MCF 10A (cell line): ENCODE measurements at regions not wholly inside any gene's neighbourhood (a gene's known extent, or its start where the extent isn't known, plus 50 kb on each side); places are given as distances from the start of the nearest gene placed in this dataset.

Experiments
- BruUV-seq: library from RNA; stranded (reverse); fragments of 400-500 nt; replicated peaks from 2 replicates; lab custom pipeline; 2021; lab: Mats Ljungman, UMichigan
- CTCF ChIA-PET: fragments of 300-600 bp; sonication (Branson Sonifier 250); formaldehyde crosslinking; extraction: SDS; loops from one replicate; lab custom pipeline; 2021; ENCODE audit warnings: antibody characterized with exemption, inconsistent platforms; lab: Yijun Ruan, JAX
- POLR2A ChIA-PET: fragments of 300-600, 350-650 bp; sonication (Branson Sonifier 250); formaldehyde crosslinking; extraction: SDS; loops from one replicate; lab custom pipeline; 2020; ENCODE audit warnings: antibody characterized with exemption, inconsistent platforms; lab: Yijun Ruan, JAX
- DNase-seq: peaks from one replicate; pipeline ENCODE4 v3.0.0-alpha.2; 2018; ENCODE audit not compliant: unreplicated experiment
- H3K27ac Mint-ChIP-seq: one replicate; pipeline ENCODE4 v1.8.0; 2022; ENCODE audit warnings: mild to moderate bottlenecking, low read depth, mixed read lengths; ENCODE audit not compliant: unreplicated experiment
- H3K27me3 Mint-ChIP-seq: one replicate; pipeline ENCODE4 v1.8.0; 2022; ENCODE audit warnings: mixed read lengths; ENCODE audit not compliant: insufficient read depth, unreplicated experiment
- H3K36me3 Mint-ChIP-seq: one replicate; pipeline ENCODE4 v1.8.0; 2022; ENCODE audit warnings: mild to moderate bottlenecking, moderate library complexity, mixed read lengths; ENCODE audit not compliant: insufficient read depth, unreplicated experiment
- H3K4me1 Mint-ChIP-seq: one replicate; pipeline ENCODE4 v1.8.0; 2022; ENCODE audit warnings: mixed read lengths; ENCODE audit not compliant: insufficient read depth, unreplicated experiment
- H3K4me3 Mint-ChIP-seq: one replicate; pipeline ENCODE4 v1.8.0; 2022; ENCODE audit warnings: mild to moderate bottlenecking, moderate library complexity, mixed read lengths; ENCODE audit not compliant: unreplicated experiment
- H3K9me3 Mint-ChIP-seq: one replicate; pipeline ENCODE4 v1.8.0; 2022; ENCODE audit warnings: mixed read lengths; ENCODE audit not compliant: unreplicated experiment
- CTCF ChIP-seq: fragments of 200-600 bp; IDR thresholded peaks from one replicate; pipeline ENCODE4 v1.8.0; 2022; ENCODE audit warnings: antibody characterized with exemption, mild to moderate bottlenecking; ENCODE audit not compliant: unreplicated experiment
- intact Hi-C: fragments of 100-400 bp; cut with micrococcal nuclease; formaldehyde crosslinking; loops from 2 replicates; pipeline ENCODE4 v1.14.1; 2022

- POLR2A ChIA-PET, result interaction anchor here (1.4 kb wide), 1 partner anchor 682 kb away, joined by 4 read pairs; no protein-coding TSS in a partner anchor
- CTCF ChIA-PET, result interaction anchor here (0.6 kb wide), 2 partner anchors 617 to 1645 kb away, joined by 3 to 4 read pairs; no protein-coding TSS in a partner anchor
- no peak for TF ChIP-seq CTCF
- H3K4me1 Mint-ChIP-seq, result no peaks in the 10 kb centered on the region
- H3K27me3 Mint-ChIP-seq, result peaks cover 29% of the 10 kb centered on the region
- no peak overlapping the region for H3K27ac Mint-ChIP-seq
- intact Hi-C loops, result loop anchor here (10.0 kb wide), 1 partner anchor 184 kb away; no protein-coding TSS in a partner anchor
- DNase-seq, result no peak
- no peaks in the 10 kb centered on the region for H3K9me3 Mint-ChIP-seq
- no peak overlapping the region for H3K4me3 Mint-ChIP-seq
- no TSS peak for BruUV-seq
- H3K36me3 Mint-ChIP-seq, result no peaks in the 10 kb centered on the region
These were observed 125.4 kb upstream of the SLC30A5 start for GRCh38 chr5:68968429-68968828.

DNA sequence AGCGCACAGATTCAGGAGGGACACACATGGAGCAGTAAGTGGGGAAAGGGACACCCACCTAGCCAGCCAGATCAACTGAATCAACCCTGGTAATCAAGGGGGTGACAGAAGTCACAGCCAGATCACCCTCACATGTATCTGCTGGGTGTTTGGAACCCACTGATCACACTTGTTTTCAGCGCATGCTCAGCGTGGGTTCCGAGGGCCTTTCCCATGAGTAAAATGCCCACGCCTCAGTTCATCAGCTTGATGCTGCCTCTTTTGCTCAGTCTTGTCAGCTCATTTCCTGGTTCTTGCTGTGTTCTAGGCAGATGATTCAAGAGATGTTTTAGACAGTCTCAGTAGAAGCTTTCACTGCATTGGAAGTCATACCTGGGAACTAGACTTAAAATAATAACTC, 123.2 kb upstream of the SLC30A5 start:
- Mint-ChIP-seq H3K4me3 (no peak overlapping the region), H3K27ac (no peak overlapping the region), H3K4me1 (no peaks in the 10 kb centered on the region), H3K36me3 (no peaks in the 10 kb centered on the region), H3K27me3 (peaks cover 29% of the 10 kb centered on the region), H3K9me3 (peaks cover 2% of the 10 kb centered on the region)
- no peak for DNase-seq
- BruUV-seq, result no TSS peak
- CTCF ChIA-PET, result interaction anchor here (0.6 to 1.0 kb wide), 4 partner anchors 21 to 1740 kb away, joined by 3 read pairs; no protein-coding TSS in a partner anchor
- no peak for TF ChIP-seq CTCF
- POLR2A ChIA-PET, result no interaction called here
- intact Hi-C loops, result no loop called here

- ChIA-PET POLR2A (no interaction called here), CTCF (interaction anchor here (0.8 kb wide), 1 partner anchor 10 kb away, joined by 3 read pairs; no protein-coding TSS in a partner anchor)
- no peak for DNase-seq
- Mint-ChIP-seq H3K4me3 (no peak overlapping the region), H3K27me3 (peaks cover 36% of the 10 kb centered on the region), H3K9me3 (peaks cover 15% of the 10 kb centered on the region), H3K4me1 (no peaks in the 10 kb centered on the region), H3K36me3 (no peaks in the 10 kb centered on the region), H3K27ac (no peak overlapping the region)
- no peak for TF ChIP-seq CTCF
- no TSS peak for BruUV-seq
- intact Hi-C loops, result no loop called here
These were observed 120.1 kb upstream of the SLC30A5 start for GRCh38 chr5:68973696-68974095.

- intact Hi-C loops, result no loop called here
- no peaks in the 10 kb centered on the region for H3K36me3 Mint-ChIP-seq
- CTCF ChIA-PET, result interaction anchor here (0.6 to 0.7 kb wide), 3 partner anchors 22 to 532 kb away, joined by 3 to 4 read pairs (median 3); no protein-coding TSS in a partner anchor
- DNase-seq, result no peak
- H3K4me1 Mint-ChIP-seq, result no peaks in the 10 kb centered on the region
- POLR2A ChIA-PET, result interaction anchor here (0.6 kb wide), 1 partner anchor 19 kb away, joined by 3 read pairs; no protein-coding TSS in a partner anchor
- peaks cover 18% of the 10 kb centered on the region for H3K9me3 Mint-ChIP-seq
- no peak overlapping the region for H3K27ac Mint-ChIP-seq
- H3K4me3 Mint-ChIP-seq, result no peak overlapping the region
- BruUV-seq, result no TSS peak
- TF ChIP-seq CTCF, result no peak
- H3K27me3 Mint-ChIP-seq, result peaks cover 78% of the 10 kb centered on the region
These were observed 110.8 kb upstream of the SLC30A5 start for GRCh38 chr5:68983043-68983442.
